Pancreas (tissue), 10 donors: ENCODE measurements at regions not wholly inside any gene's neighbourhood (a gene's known extent, or its start where the extent isn't known, plus 50 kb on each side); places are given as distances from the start of the nearest gene placed in this dataset.

Experiments
- ATAC-seq, 4 donors: fragments of 200-7000 bp; cut with Tn5 transposase; one replicate each; pipeline versions ENCODE4 v1.8.0 to v1.9.1; 2020; ENCODE audit warnings: mild to moderate bottlenecking in 4 of 4, moderate library complexity in 4 of 4
- DNase-seq, 6 donors: peaks; one replicate each; pipeline ENCODE4 v3.0.0-alpha.2; 2020
- FAIRE-seq: peaks from 2 replicates; lab custom pipeline; 2012; peaks lifted over from hg19 to GRCh38; lab: Jason Lieb, UNC
- H3K27ac ChIP-seq, 4 donors: fragments of 200-600 bp; sonication (generic); 1 replicate in 3 of 4; 2 replicates in 1 of 4; pipeline versions ENCODE4 v1.5.0 to v1.8.0; 2020
- H3K27me3 ChIP-seq, 4 donors: fragments of 200-600 bp; one replicate each; pipeline ENCODE4 v1.8.0; 2021
- H3K36me3 ChIP-seq, 3 donors: fragments of 200-600 bp; sonication (generic) in 1 of 3; one replicate each; pipeline versions ENCODE4 v1.5.0 to v1.8.0; 2020 to 2021
- H3K4me1 ChIP-seq, 3 donors: fragments of 200-600 bp; one replicate each; pipeline ENCODE4 v1.8.0; 2021
- H3K4me3 ChIP-seq, 4 donors: fragments of 200-600 bp; sonication (generic) in 2 of 4; one replicate each; pipeline versions ENCODE4 v1.5.0 to v1.8.0; 2020 to 2021
- H3K9me3 ChIP-seq, 4 donors: fragments of 200-600 bp; one replicate each; pipeline ENCODE4 v1.8.0; 2021
- CTCF ChIP-seq, 4 donors: fragments of 200-600 bp; sonication (generic) in 3 of 4; IDR thresholded peaks; one replicate each; pipeline versions ENCODE4 v1.5.0 to v1.8.0; 2021; ENCODE audit warnings: antibody characterized with exemption in 4 of 4
- WGBS, 2 donors: extraction: QIAGEN DNeasy Blood & Tissue Kit; methylation state at CpG; one replicate each; pipeline ENCODE4 v1.1.7; 2013; 5-methylcytosine and 5-hydroxymethylcytosine counted together
- intact Hi-C, 3 donors: fragments of 100-400 bp; cut with DNase I; formaldehyde crosslinking; loops; one replicate each; pipeline versions ENCODE4 v1.11.1 to v1.14.2; 2022
- donor health status: healthy with polysubstance abuse.
- donor health status: DM: no; HTN: no; CAD: no; lungs with moderate emphysema.
- donor health status: DM: no; HTN: no; CAD: no.
- donor health status: control.
- donor health status: control.
- donor health status: Bipolar disorder and iron deficiency.
- donor health status: DM: yes; HTN: yes; CAD: no.
- donor health status: DM: no; HTN: no; CAD: no.
- donor health status: DM: no; HTN: no; CAD: no.
- donor health status: DM: yes; HTN: yes; CAD: no.

- Histone ChIP-seq H3K4me3 (no peak overlapping the region), H3K9me3 (no peaks in the 10 kb centered on the region), H3K36me3 (no peaks in the 10 kb centered on the region), H3K27me3 (no peaks in the 10 kb centered on the region), H3K27ac (no peak overlapping the region), H3K4me1 (no peaks in the 10 kb centered on the region)
- DNase-seq (no peak), ATAC-seq (peak in 1 of 4 donors; percentile 41), FAIRE-seq (no peak)
- intact Hi-C loops = no loop called here
- TF ChIP-seq CTCF (IDR thresholded peaks at IDR 0.05) = no peak
Measured at GRCh38 chr12:89138048-89138852, 214.1 kb downstream of the DUSP6 start.

- no peaks in the 10 kb centered on the region for H3K36me3 ChIP-seq
- no peak overlapping the region for H3K4me3 ChIP-seq
- H3K27ac ChIP-seq = no peak overlapping the region
- FAIRE-seq = no peak
- H3K4me1 ChIP-seq = no peaks in the 10 kb centered on the region
- intact Hi-C loops = no loop called here
- no peaks in the 10 kb centered on the region for H3K27me3 ChIP-seq
- ATAC-seq = no peak
- no peaks in the 10 kb centered on the region for H3K9me3 ChIP-seq
- no peak for DNase-seq
- no peak for TF ChIP-seq CTCF (IDR thresholded peaks at IDR 0.05)
Measured at GRCh38 chr12:89135976-89136634, 216.2 kb downstream of the DUSP6 start.

GRCh38 chr12:89134213-89134770 is 218.0 kb downstream of the DUSP6 start:
- FAIRE-seq (no peak), ATAC-seq (peak in 3 of 4 donors; percentile 23 to 51 (median 28)), DNase-seq (no peak)
- TF ChIP-seq CTCF (IDR thresholded peaks at IDR 0.05) = no peak
- 66 to 69% methylated on average over 3 of the region's 3 CpGs for WGBS, 2 donors
- no peaks in the 10 kb centered on the region for H3K9me3 ChIP-seq
- H3K27me3 ChIP-seq = no peaks in the 10 kb centered on the region
- no peaks in the 10 kb centered on the region for H3K36me3 ChIP-seq
- intact Hi-C loops = no loop called here
- H3K4me1 ChIP-seq = no peaks in the 10 kb centered on the region
- H3K27ac ChIP-seq = no peak overlapping the region
- H3K4me3 ChIP-seq = no peak overlapping the region

GRCh38 chr12:89129167-89129870 is 223.0 kb downstream of the DUSP6 start:
- no peaks in the 10 kb centered on the region for H3K36me3 ChIP-seq
- H3K27ac ChIP-seq = no peak overlapping the region
- ATAC-seq (no peak), DNase-seq (no peak), FAIRE-seq (no peak)
- no peak for TF ChIP-seq CTCF (IDR thresholded peaks at IDR 0.05)
- no peaks in the 10 kb centered on the region for H3K4me1 ChIP-seq
- WGBS, 2 donors = 93 to 97% methylated on average over 3 of the region's 3 CpGs
- no peaks in the 10 kb centered on the region for H3K9me3 ChIP-seq
- intact Hi-C loops = no loop called here
- H3K27me3 ChIP-seq = no peaks in the 10 kb centered on the region
- H3K4me3 ChIP-seq = no peak overlapping the region
